ENCODE measurements at regions not wholly inside any gene's neighbourhood (a gene's known extent, or its start where the extent isn't known, plus 50 kb on each side); places are given as distances from the start of the nearest gene placed in this dataset.

GRCh38 chr6:14934844-14935243, 311.0 kb upstream of the JARID2 start:
- no peak for TF ChIP-seq RFX5 (IDR thresholded peaks at IDR 0.05; ENCODE audit: low read depth, low read length)
- no peak for TF ChIP-seq ZNF33B (CRISPR knock-in tag; IDR thresholded peaks at IDR 0.05)
- no peak for TF ChIP-seq KAT7 (CRISPR knock-in tag; IDR thresholded peaks at IDR 0.05; ENCODE audit: borderline replicate concordance)
- no peak for TF ChIP-seq PAF1 (CRISPR knock-in tag; IDR thresholded peaks at IDR 0.05)
- no peak for TF ChIP-seq SMARCC2 (IDR thresholded peaks at IDR 0.05)

All from HepG2 (cell line).